GM12878 (cell line): ENCODE measurements at regions not wholly inside any gene's neighbourhood (a gene's known extent, or its start where the extent isn't known, plus 50 kb on each side); places are given as distances from the start of the nearest gene placed in this dataset.
A peak's percentile ranks its signal among the peaks of the same experiment; 100 is the strongest.

Source experiments
- ATAC-seq: fragments of 200-7000 bp; cut with Tn5 transposase; 3 replicates; pipeline ENCODE4 v1.9.1; 2020; ENCODE audit warnings: mild to moderate bottlenecking, moderate library complexity
- BruUV-seq: library from RNA; stranded (reverse); fragments of 400-500 nt; replicated peaks from 2 replicates; lab custom pipeline; 2021; lab: Mats Ljungman, UMichigan
- CTCF ChIA-PET: fragments of 300-600 bp; sonication (Branson Sonifier 250); formaldehyde crosslinking; extraction: SDS; loops from one replicate; lab custom pipeline; 2021; ENCODE audit warnings: inconsistent platforms; lab: Yijun Ruan, JAX
- POLR2A ChIA-PET: fragments of 350-600 bp; formaldehyde crosslinking; extraction: SDS; loops from one replicate; lab custom pipeline; 2021; ENCODE audit warnings: inconsistent platforms; lab: Charles Lee
- RAD21 ChIA-PET: fragments of 300-600 bp; sonication (Branson Sonifier 250); formaldehyde crosslinking; loops from one replicate; lab custom pipeline; 2023; ENCODE audit warnings: antibody characterized with exemption; ENCODE audit not compliant: unreplicated experiment; lab: Charles Lee
- SMC1A ChIA-PET: fragments of 300-600 bp; sonication (Branson Sonifier 250); formaldehyde crosslinking; loops from one replicate; lab custom pipeline; 2023; ENCODE audit not compliant: unreplicated experiment, uncharacterized antibody; lab: Charles Lee
- DNase-seq: peaks from one replicate; pipeline ENCODE4 v3.0.0-alpha.2; 2011; ENCODE audit warnings: low read depth, low spot score
- FAIRE-seq: peaks from 3 replicates; lab custom pipeline; 2011; peaks lifted over from hg19 to GRCh38; lab: Jason Lieb, UNC
- H2AFZ ChIP-seq: 2 replicates; pipeline ENCODE4 v1.6.0; 2011; ENCODE audit warnings: low read depth, low read length, control low read depth; ENCODE audit not compliant: control insufficient read depth
- H3K27ac ChIP-seq: 2 replicates; pipeline ENCODE4 v1.5.1; 2011; ENCODE audit warnings: control low read depth; ENCODE audit not compliant: control insufficient read depth, insufficient read depth
- H3K27me3 ChIP-seq, 2 experiments: replicated peaks in 1 of 2; 2 replicates each; pipeline versions ENCODE4 v1.6.0 to v1.6.1; 2011; ENCODE audit warnings: low read length in 1 of 2; ENCODE audit not compliant: control insufficient read depth in 2 of 2, insufficient read depth in 2 of 2
- H3K36me3 ChIP-seq, 2 experiments: 2 replicates each; pipeline ENCODE4 v1.5.1; 2011; ENCODE audit warnings: low read length in 1 of 2; ENCODE audit not compliant: control insufficient read depth in 2 of 2, insufficient read depth in 2 of 2
- H3K4me1 ChIP-seq: 2 replicates; pipeline ENCODE4 v1.6.1; 2011; ENCODE audit warnings: mild to moderate bottlenecking, low read length, moderate library complexity, mixed read lengths; ENCODE audit not compliant: control insufficient read depth, insufficient read depth
- H3K4me2 ChIP-seq: 2 replicates; pipeline ENCODE4 v1.6.0; 2011; ENCODE audit warnings: control low read depth; ENCODE audit not compliant: control insufficient read depth, insufficient read depth
- H3K4me3 ChIP-seq: fragments of 200-600 bp; sonication (generic); 2 replicates; pipeline ENCODE4 v1.5.1; 2016
- H3K79me2 ChIP-seq: 2 replicates; pipeline ENCODE4 v1.6.0; 2011; ENCODE audit warnings: low read length; ENCODE audit not compliant: control insufficient read depth, insufficient read depth
- H3K9ac ChIP-seq: 2 replicates; pipeline ENCODE4 v1.8.0; 2011; ENCODE audit warnings: low read length, control low read depth, mixed read lengths; ENCODE audit not compliant: control insufficient read depth, insufficient read depth
- H3K9me3 ChIP-seq: replicated peaks from 3 replicates; pipeline ENCODE4 v1.5.1; 2011; ENCODE audit warnings: mild to moderate bottlenecking, low read length; ENCODE audit not compliant: control insufficient read depth, insufficient read depth
- H4K20me1 ChIP-seq: 2 replicates; pipeline ENCODE4 v1.6.0; 2011; ENCODE audit not compliant: control insufficient read depth, insufficient read depth
- CHD1 ChIP-seq: IDR thresholded peaks from 2 replicates; pipeline ENCODE4 v1.6.1; 2012; ENCODE audit warnings: low read depth, low read length, improper control_type of control experiment
- EED ChIP-seq: sonication (generic); IDR thresholded peaks from 2 replicates; pipeline ENCODE4 v1.6.1; 2016; ENCODE audit warnings: antibody characterized with exemption, low read depth
- EP300 ChIP-seq, 2 experiments: fragments of 150-350 bp in 1 of 2; IDR thresholded peaks; 2 replicates each; pipeline ENCODE4 v1.6.1; 2011 to 2012; ENCODE audit warnings: low read depth in 2 of 2, low read length in 2 of 2, borderline replicate concordance in 1 of 2, improper control_type of control experiment in 1 of 2, inconsistent platforms in 1 of 2; ENCODE audit not compliant: control insufficient read depth in 1 of 2
- JUND ChIP-seq: IDR thresholded peaks from 2 replicates; pipeline ENCODE4 v1.6.1; 2012; ENCODE audit warnings: low read depth, mild to moderate bottlenecking, low read length, improper control_type of control experiment, moderate library complexity
- LARP7 ChIP-seq: fragments of 450-650 bp; IDR thresholded peaks from 2 replicates; pipeline ENCODE4 v1.6.1; 2017; ENCODE audit warnings: mild to moderate bottlenecking
- SMAD1 ChIP-seq: fragments of 450-650 bp; IDR thresholded peaks from 2 replicates; pipeline ENCODE4 v1.6.1; 2018; ENCODE audit warnings: mild to moderate bottlenecking, low read depth; ENCODE audit not compliant: partially characterized antibody
- SUZ12 ChIP-seq: fragments of 200-600 bp; sonication (generic); IDR thresholded peaks from one replicate; pipeline ENCODE4 v1.6.1; 2018; ENCODE audit warnings: antibody characterized with exemption, mild to moderate bottlenecking; ENCODE audit not compliant: unreplicated experiment
- ZNF622 ChIP-seq: fragments of 450-650 bp; IDR thresholded peaks from 2 replicates; pipeline ENCODE4 v1.6.1; 2017; ENCODE audit warnings: mild to moderate bottlenecking, inconsistent platforms
- WGBS: methylation state at CpG from one replicate; pipeline ENCODE4 v1.1.6; 2016; ENCODE audit warnings: low lambda C conversion rate; ENCODE audit not compliant: insufficient replicate concordance, insufficient coverage; ENCODE audit errors: missing lambda C conversion rate; 5-methylcytosine and 5-hydroxymethylcytosine counted together
- in situ Hi-C: fragments of 300-500 bp; cut with MboI; formaldehyde crosslinking; loops from 9 replicates; pipeline ENCODE4 v1.14.3; 2018; ENCODE audit warnings: mixed read lengths
- intact Hi-C: fragments of 100-400 bp; cut with micrococcal nuclease; formaldehyde crosslinking; loops from one replicate; pipeline ENCODE4 v1.14.2; 2022; ENCODE audit not compliant: unreplicated experiment
- TF ChIP-seq, protein P1 (sequence below): IDR thresholded peaks from 2 replicates; pipeline ENCODE4 v1.6.1; 2012; ENCODE audit warnings: low read depth, low read length, improper control_type of control experiment
- TF ChIP-seq, protein P2 (sequence below): IDR thresholded peaks from 2 replicates; pipeline ENCODE4 v1.6.1; 2012; ENCODE audit warnings: low read depth, low read length, improper control_type of control experiment
- TF ChIP-seq, protein P3 (sequence below): fragments of 450-650 bp; IDR thresholded peaks from 2 replicates; pipeline ENCODE4 v1.6.1; 2018; ENCODE audit warnings: mild to moderate bottlenecking, low read depth, moderate library complexity; ENCODE audit not compliant: partially characterized antibody

DNA sequence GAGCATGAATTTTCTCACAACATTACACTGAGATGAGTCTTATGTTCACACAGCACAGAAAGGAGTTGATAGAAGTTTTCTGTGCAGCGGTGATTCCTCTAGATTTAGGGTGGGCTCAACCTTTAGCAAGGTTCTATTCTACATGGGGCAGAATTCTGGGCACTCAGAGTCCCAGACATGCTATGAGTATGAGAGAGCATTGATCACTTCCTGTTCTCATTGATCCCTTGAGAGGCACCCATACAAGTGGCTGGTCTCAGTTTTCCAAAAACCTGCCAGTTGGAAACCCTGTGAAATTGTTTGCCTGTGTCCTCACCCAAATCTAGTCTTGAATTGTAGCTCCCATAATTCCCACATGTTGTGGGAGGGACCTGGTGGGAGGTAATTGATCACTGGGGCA is 112.5 kb upstream of the NR2F2 start:
- in situ Hi-C loops (no loop called here), intact Hi-C loops (no loop called here)
- H2AFZ ChIP-seq, result no peak overlapping the region
- BruUV-seq, result no TSS peak
- RAD21 ChIA-PET, result no interaction called here
- CTCF ChIA-PET, result interaction anchor here (0.6 kb wide), 1 partner anchor 229 kb away, joined by 3 read pairs; no protein-coding TSS in a partner anchor
- 29% methylated on average over 1 of the region's 1 CpG for WGBS
- no peaks in the 10 kb centered on the region for H3K27me3 ChIP-seq
- H3K4me1 ChIP-seq, result no peaks in the 10 kb centered on the region
- TF ChIP-seq SMAD1, result no peak
- TF ChIP-seq EP300 (IDR thresholded peaks at IDR 0.05; ENCODE audit: borderline replicate concordance in 1 of 2, control insufficient read depth in 1 of 2, low read depth in 2 of 2, low read length in 2 of 2), result no peak
- TF ChIP-seq, all 136 proteins: peak for 0
- Histone ChIP-seq H3K27ac (no peak overlapping the region), H3K9me3 (no peaks in the 10 kb centered on the region; the same call in 2 of the 3 replicates), H3K4me3 (no peak overlapping the region), H3K9ac (no peak overlapping the region), H3K4me2 (no peak overlapping the region), H3K79me2 (no peaks in the 10 kb centered on the region), H3K36me3 (no peaks in the 10 kb centered on the region), H4K20me1 (no peaks in the 10 kb centered on the region)
- ATAC-seq (peak; percentile 27; the same call in 1 of the 3 replicates), FAIRE-seq (no peak), DNase-seq (no peak)
- SMC1A ChIA-PET, result interaction anchor here (0.6 to 1.6 kb wide), 6 partner anchors 18 to 95 kb away, joined by 3 to 5 read pairs (median 3); no protein-coding TSS in a partner anchor
- POLR2A ChIA-PET, result no interaction called here

DNA sequence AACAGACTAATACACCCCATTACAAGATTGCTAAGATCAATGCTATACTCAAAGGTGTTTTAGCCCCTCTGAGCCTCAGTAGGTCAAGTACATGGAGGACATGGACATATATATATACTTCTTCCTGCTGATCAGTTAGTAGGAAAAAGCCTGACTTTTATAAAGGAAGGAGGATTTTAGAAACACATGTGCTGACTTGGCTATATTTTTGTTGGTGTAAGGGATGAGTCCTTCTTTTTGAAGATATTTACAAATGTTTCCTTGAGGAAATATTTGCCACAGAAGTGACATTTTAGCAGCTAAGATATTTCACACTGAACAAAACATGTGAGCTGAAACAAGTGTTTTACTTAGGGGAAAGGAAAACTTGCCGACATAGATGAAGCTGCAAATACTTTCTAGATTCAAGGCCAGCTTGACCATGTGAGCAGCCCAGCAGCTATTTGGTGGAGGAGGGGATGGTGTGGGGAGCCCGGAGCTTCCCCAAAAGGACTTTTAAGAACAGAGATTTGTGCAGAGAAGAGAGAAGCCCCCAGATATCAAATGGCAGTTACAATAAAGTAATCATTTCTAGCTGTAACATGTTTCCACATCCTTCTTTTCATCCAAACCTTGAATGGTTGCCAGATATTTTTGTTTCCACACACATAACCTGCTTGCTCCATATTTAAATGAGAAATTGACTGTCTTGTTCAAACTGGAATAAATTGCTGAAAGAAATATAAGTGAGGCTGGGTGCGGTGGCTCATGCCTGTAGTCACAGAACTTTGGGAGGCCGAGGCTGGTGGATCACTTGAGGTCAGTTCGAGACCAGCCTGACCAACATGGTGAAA is 111.7 kb upstream of the NR2F2 start:
- Histone ChIP-seq H2AFZ (no peak overlapping the region), H3K27me3 (no peaks in the 10 kb centered on the region), H3K79me2 (no peaks in the 10 kb centered on the region), H3K27ac (no peak overlapping the region), H3K9me3 (no peaks in the 10 kb centered on the region; the same call in 2 of the 3 replicates), H3K4me1 (no peaks in the 10 kb centered on the region), H4K20me1 (no peaks in the 10 kb centered on the region), H3K36me3 (no peaks in the 10 kb centered on the region), H3K4me2 (no peak overlapping the region), H3K9ac (no peak overlapping the region), H3K4me3 (no peak overlapping the region)
- 41% methylated on average over 5 of the region's 5 CpGs for WGBS
- CTCF ChIA-PET, result no interaction called here
- ATAC-seq, result no peak
- RAD21 ChIA-PET, result interaction anchor here (1.5 kb wide), 1 partner anchor 38 kb away, joined by 3 read pairs; no protein-coding TSS in a partner anchor
- DNase-seq, result no peak
- SMC1A ChIA-PET, result interaction anchor here (0.7 to 1.6 kb wide), 7 partner anchors 10 to 180 kb away, joined by 3 to 5 read pairs (median 3); no protein-coding TSS in a partner anchor
- POLR2A ChIA-PET, result interaction anchor here (0.6 kb wide), 1 partner anchor 59 kb away, joined by 5 read pairs; no protein-coding TSS in a partner anchor
- in situ Hi-C loops, result no loop called here
- FAIRE-seq, result no peak
- intact Hi-C loops, result no loop called here
- BruUV-seq, result no TSS peak
- TF ChIP-seq JUND, result no peak
- TF ChIP-seq ZNF622, result no peak
- TF ChIP-seq CHD1, result no peak
- TF ChIP-seq EED, result no peak
- TF ChIP-seq, protein P1, sequence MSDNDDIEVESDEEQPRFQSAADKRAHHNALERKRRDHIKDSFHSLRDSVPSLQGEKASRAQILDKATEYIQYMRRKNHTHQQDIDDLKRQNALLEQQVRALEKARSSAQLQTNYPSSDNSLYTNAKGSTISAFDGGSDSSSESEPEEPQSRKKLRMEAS, result no peak
- no peak for TF ChIP-seq LARP7
- TF ChIP-seq SUZ12, result no peak
- TF ChIP-seq, protein P2, sequence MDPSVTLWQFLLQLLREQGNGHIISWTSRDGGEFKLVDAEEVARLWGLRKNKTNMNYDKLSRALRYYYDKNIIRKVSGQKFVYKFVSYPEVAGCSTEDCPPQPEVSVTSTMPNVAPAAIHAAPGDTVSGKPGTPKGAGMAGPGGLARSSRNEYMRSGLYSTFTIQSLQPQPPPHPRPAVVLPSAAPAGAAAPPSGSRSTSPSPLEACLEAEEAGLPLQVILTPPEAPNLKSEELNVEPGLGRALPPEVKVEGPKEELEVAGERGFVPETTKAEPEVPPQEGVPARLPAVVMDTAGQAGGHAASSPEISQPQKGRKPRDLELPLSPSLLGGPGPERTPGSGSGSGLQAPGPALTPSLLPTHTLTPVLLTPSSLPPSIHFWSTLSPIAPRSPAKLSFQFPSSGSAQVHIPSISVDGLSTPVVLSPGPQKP, result no peak
- TF ChIP-seq, protein P3, sequence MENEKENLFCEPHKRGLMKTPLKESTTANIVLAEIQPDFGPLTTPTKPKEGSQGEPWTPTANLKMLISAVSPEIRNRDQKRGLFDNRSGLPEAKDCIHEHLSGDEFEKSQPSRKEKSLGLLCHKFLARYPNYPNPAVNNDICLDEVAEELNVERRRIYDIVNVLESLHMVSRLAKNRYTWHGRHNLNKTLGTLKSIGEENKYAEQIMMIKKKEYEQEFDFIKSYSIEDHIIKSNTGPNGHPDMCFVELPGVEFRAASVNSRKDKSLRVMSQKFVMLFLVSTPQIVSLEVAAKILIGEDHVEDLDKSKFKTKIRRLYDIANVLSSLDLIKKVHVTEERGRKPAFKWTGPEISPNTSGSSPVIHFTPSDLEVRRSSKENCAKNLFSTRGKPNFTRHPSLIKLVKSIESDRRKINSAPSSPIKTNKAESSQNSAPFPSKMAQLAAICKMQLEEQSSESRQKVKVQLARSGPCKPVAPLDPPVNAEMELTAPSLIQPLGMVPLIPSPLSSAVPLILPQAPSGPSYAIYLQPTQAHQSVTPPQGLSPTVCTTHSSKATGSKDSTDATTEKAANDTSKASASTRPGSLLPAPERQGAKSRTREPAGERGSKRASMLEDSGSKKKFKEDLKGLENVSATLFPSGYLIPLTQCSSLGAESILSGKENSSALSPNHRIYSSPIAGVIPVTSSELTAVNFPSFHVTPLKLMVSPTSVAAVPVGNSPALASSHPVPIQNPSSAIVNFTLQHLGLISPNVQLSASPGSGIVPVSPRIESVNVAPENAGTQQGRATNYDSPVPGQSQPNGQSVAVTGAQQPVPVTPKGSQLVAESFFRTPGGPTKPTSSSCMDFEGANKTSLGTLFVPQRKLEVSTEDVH, result no peak
